IMR-90 (cell line): ENCODE measurements at regions not wholly inside any gene's neighbourhood (a gene's known extent, or its start where the extent isn't known, plus 50 kb on each side); places are given as distances from the start of the nearest gene placed in this dataset.
A peak's percentile ranks its signal among the peaks of the same experiment; 100 is the strongest.

Experiments used
- ATAC-seq: fragments of 200-7000 bp; cut with Tn5 transposase; 2 replicates; pipeline ENCODE4 v1.9.1; 2020; ENCODE audit warnings: low read depth, mild to moderate bottlenecking, moderate library complexity
- BruUV-seq: library from RNA; stranded (reverse); fragments of 400-500 nt; replicated peaks from 2 replicates; lab custom pipeline; 2021; lab: Mats Ljungman, UMichigan
- CTCF ChIA-PET: fragments of 300-600 bp; formaldehyde crosslinking; extraction: SDS; loops from one replicate; lab custom pipeline; 2021; ENCODE audit warnings: antibody characterized with exemption; lab: Yijun Ruan, JAX
- POLR2A ChIA-PET: fragments of 300-600 bp; sonication (Branson Sonifier 250); formaldehyde crosslinking; loops from one replicate; lab custom pipeline; 2022; ENCODE audit warnings: antibody characterized with exemption; ENCODE audit not compliant: unreplicated experiment; lab: Charles Lee
- DNase-seq: peaks from one replicate; pipeline ENCODE4 v3.0.0; 2013
- H2AFZ ChIP-seq: replicated peaks from 2 replicates; pipeline ENCODE3; 2013; ENCODE audit warnings: low read length, mild to moderate bottlenecking; ENCODE audit not compliant: poor library complexity
- H2AK5ac ChIP-seq: 2 replicates; pipeline ENCODE4 v1.6.1; 2013; ENCODE audit warnings: low read depth, low read length, inconsistent platforms
- H2AK9ac ChIP-seq: replicated peaks from 2 replicates; pipeline ENCODE3; 2013; ENCODE audit warnings: mild to moderate bottlenecking, low read depth, low read length, moderate library complexity; ENCODE audit not compliant: poor library complexity
- H2BK120ac ChIP-seq: 2 replicates; pipeline ENCODE4 v1.6.1; 2013; ENCODE audit warnings: low read depth, low read length, inconsistent platforms
- H2BK15ac ChIP-seq: 3 replicates; pipeline ENCODE4 v1.6.1; 2013; ENCODE audit warnings: low read depth, low read length, inconsistent platforms
- H2BK20ac ChIP-seq: 2 replicates; pipeline ENCODE4 v1.6.1; 2013; ENCODE audit warnings: low read depth, mild to moderate bottlenecking, inconsistent platforms, low read length, moderate library complexity
- H2BK5ac ChIP-seq: 2 replicates; pipeline ENCODE4 v1.6.1; 2013; ENCODE audit warnings: mild to moderate bottlenecking, low read depth, low read length, inconsistent platforms; ENCODE audit not compliant: poor library complexity, severe bottlenecking
- H3K14ac ChIP-seq: replicated peaks from 2 replicates; pipeline ENCODE4 v1.6.1; 2013; ENCODE audit warnings: low read depth, low read length, inconsistent platforms
- H3K18ac ChIP-seq: 2 replicates; pipeline ENCODE4 v1.6.1; 2013; ENCODE audit warnings: low read depth, low read length, control low read depth
- H3K23ac ChIP-seq: 2 replicates; pipeline ENCODE4 v1.6.1; 2013; ENCODE audit warnings: low read depth, low read length, inconsistent platforms
- H3K27ac ChIP-seq: 2 replicates; pipeline ENCODE4 v1.5.1; 2013; ENCODE audit warnings: mild to moderate bottlenecking, control low read depth, low read length; ENCODE audit not compliant: insufficient read depth
- H3K27me3 ChIP-seq: 2 replicates; pipeline ENCODE4 v1.6.1; 2013; ENCODE audit warnings: low read length; ENCODE audit not compliant: control insufficient read depth, insufficient read depth
- H3K36me3 ChIP-seq: 2 replicates; pipeline ENCODE4 v1.6.1; 2013; ENCODE audit warnings: low read length, mixed read lengths; ENCODE audit not compliant: control insufficient read depth, insufficient read depth
- H3K4ac ChIP-seq: 2 replicates; pipeline ENCODE4 v1.6.1; 2013; ENCODE audit warnings: low read depth, low read length, inconsistent platforms
- H3K4me1 ChIP-seq: 2 replicates; pipeline ENCODE4 v1.6.1; 2013; ENCODE audit warnings: low read length, mixed read lengths; ENCODE audit not compliant: control insufficient read depth, insufficient read depth
- H3K4me2 ChIP-seq: 2 replicates; pipeline ENCODE4 v1.6.1; 2013; ENCODE audit warnings: low read depth, mild to moderate bottlenecking, control low read depth, low read length, moderate library complexity
- H3K4me3 ChIP-seq: 2 replicates; pipeline ENCODE4 v1.5.1; 2013; ENCODE audit warnings: low read depth, mild to moderate bottlenecking, control low read depth, low read length, moderate library complexity; ENCODE audit not compliant: insufficient read depth
- H3K56ac ChIP-seq: 2 replicates; pipeline ENCODE4 v1.6.1; 2013; ENCODE audit warnings: low read length, inconsistent platforms; ENCODE audit not compliant: insufficient read depth; ENCODE audit errors: extremely low read depth
- H3K79me1 ChIP-seq, 2 experiments: 2 replicates each; pipeline ENCODE4 v1.6.1; 2013; ENCODE audit warnings: low read length in 2 of 2, inconsistent platforms in 1 of 2, low read depth in 1 of 2
- H3K9ac ChIP-seq: 2 replicates; pipeline ENCODE4 v1.6.1; 2013; ENCODE audit warnings: low read depth, low read length, control low read depth
- H3K9me1 ChIP-seq: 2 replicates; pipeline ENCODE4 v1.6.1; 2013; ENCODE audit warnings: low read length, inconsistent platforms; ENCODE audit not compliant: insufficient read depth
- H3K9me3 ChIP-seq: 2 replicates; pipeline ENCODE4 v1.6.1; 2013; ENCODE audit warnings: low read length; ENCODE audit not compliant: control insufficient read depth, insufficient read depth
- H4K20me1 ChIP-seq: 2 replicates; pipeline ENCODE4 v1.6.1; 2013; ENCODE audit warnings: low read length, inconsistent platforms; ENCODE audit not compliant: insufficient read depth
- H4K5ac ChIP-seq: 2 replicates; pipeline ENCODE4 v1.6.1; 2013; ENCODE audit warnings: mild to moderate bottlenecking, low read depth, low read length, control low read depth
- H4K8ac ChIP-seq, 2 experiments: 2 replicates each; pipeline ENCODE4 v1.6.1; 2013; ENCODE audit warnings: low read depth in 2 of 2, low read length in 2 of 2, control low read depth in 1 of 2, inconsistent platforms in 1 of 2
- H4K91ac ChIP-seq: 2 replicates; pipeline ENCODE4 v1.6.1; 2013; ENCODE audit warnings: low read depth, low read length, inconsistent platforms; ENCODE audit not compliant: insufficient read depth
- CHD1 ChIP-seq: IDR thresholded peaks from 2 replicates; pipeline ENCODE4 v1.6.1; 2012; ENCODE audit warnings: low read depth, low read length, improper control_type of control experiment
- RCOR1 ChIP-seq: IDR thresholded peaks from 2 replicates; pipeline ENCODE4 v1.6.1; 2012; ENCODE audit warnings: mild to moderate bottlenecking, low read length, improper control_type of control experiment; ENCODE audit not compliant: insufficient replicate concordance
- USF2 ChIP-seq: fragments of 150-350 bp; IDR thresholded peaks from 2 replicates; pipeline ENCODE4 v1.6.1; 2017; ENCODE audit warnings: mild to moderate bottlenecking, antibody characterized with exemption, low read length, low read depth
- WGBS, 2 experiments: methylation state at CpG; one replicate each; pipeline versions ENCODE4 v1.1.5 to v1.1.7; 2013; ENCODE audit warnings: missing lambda C conversion rate in 2 of 2; ENCODE audit not compliant: insufficient read length in 1 of 2; ENCODE audit errors: extremely low coverage in 2 of 2; 5-methylcytosine and 5-hydroxymethylcytosine counted together
- dilution Hi-C: fragments of 300-500 bp; cut with HindIII; formaldehyde crosslinking; loops from one replicate; pipeline ENCODE4 v1.14.3; 2018; ENCODE audit warnings: low sequenced_read_pairs; ENCODE audit not compliant: unreplicated experiment
- in situ Hi-C: fragments of 300-500 bp; cut with MboI; formaldehyde crosslinking; loops from 3 replicates; pipeline ENCODE4 v1.14.3; 2019; ENCODE audit warnings: low sequenced_read_pairs, inconsistent platforms, mixed read lengths
- intact Hi-C: fragments of 100-400 bp; cut with micrococcal nuclease; formaldehyde crosslinking; loops from 2 replicates; pipeline ENCODE4 v1.10.0; 2022

- Histone ChIP-seq H3K9ac (no peak overlapping the region), H3K27ac (no peak overlapping the region), H3K56ac (no peak overlapping the region), H3K4me1 (peaks cover 39% of the 10 kb centered on the region), H3K4ac (no peak overlapping the region; the same call in 1 of the 2 replicates), H3K9me1 (peaks cover 64% of the 10 kb centered on the region), H4K5ac (no peak overlapping the region), H3K14ac (no peak overlapping the region), H3K4me2 (no peak overlapping the region), H3K18ac (no peak overlapping the region), H3K79me1 (peaks cover 47 to 96% of the 10 kb centered on the region in 2 experiments), H2BK20ac (no peak overlapping the region), H3K23ac (no peak overlapping the region), H2BK5ac (no peak overlapping the region), H4K8ac (no peak overlapping the region), H2BK15ac (no peak overlapping the region), H3K27me3 (no peaks in the 10 kb centered on the region), H4K91ac (no peak overlapping the region), H4K20me1 (peaks cover 39% of the 10 kb centered on the region), H2BK120ac (no peak overlapping the region), H2AK9ac (peak overlapping the region; percentile 52), H3K9me3 (no peaks in the 10 kb centered on the region), H2AFZ (no peak overlapping the region), H3K36me3 (peaks cover 21% of the 10 kb centered on the region), H2AK5ac (no peak overlapping the region), H3K4me3 (no peak overlapping the region)
- no CpG with 5 or more reads among the region's 4 CpGs for WGBS, 2 experiments
- intact Hi-C loops, result no loop called here
- ATAC-seq (no peak), DNase-seq (no peak)
- ChIA-PET CTCF (interaction anchor here (1.2 kb wide), 1 partner anchor 10 kb away, joined by 3 read pairs; no protein-coding TSS in a partner anchor), POLR2A (no interaction called here)
- BruUV-seq, result no TSS peak
- in situ Hi-C loops, result no loop called here
- TF ChIP-seq CHD1 (no peak), USF2 (no peak), RCOR1 (no peak)
- dilution Hi-C loops, result no loop called here
Observed at GRCh38 chr11:8775332-8775731, 92.7 kb downstream of the RPL27A start.
